ENCODE measurements at regions not wholly inside any gene's neighbourhood (a gene's known extent, or its start where the extent isn't known, plus 50 kb on each side); places are given as distances from the start of the nearest gene placed in this dataset.

DNA sequence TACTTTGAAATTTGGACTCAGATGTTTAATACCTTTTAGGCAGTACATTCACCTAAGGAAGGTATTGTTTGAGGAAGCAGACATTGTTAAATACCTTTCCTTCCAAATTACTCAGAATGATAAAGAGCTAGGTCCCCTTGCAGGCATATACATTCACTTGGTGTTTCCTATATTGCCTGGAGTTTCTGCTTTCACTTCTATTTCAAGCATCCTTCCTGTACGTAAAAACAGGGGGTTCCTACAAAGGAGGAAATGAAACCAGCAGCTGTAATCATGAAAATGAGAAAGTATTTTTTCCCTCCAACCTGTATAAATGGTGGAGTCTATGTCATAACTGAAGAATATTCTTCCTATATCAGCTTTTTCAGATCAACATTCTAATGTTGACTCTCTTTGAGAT, 90.4 kb upstream of the RASGEF1B start (continued):
- TF ChIP-seq, protein P1, sequence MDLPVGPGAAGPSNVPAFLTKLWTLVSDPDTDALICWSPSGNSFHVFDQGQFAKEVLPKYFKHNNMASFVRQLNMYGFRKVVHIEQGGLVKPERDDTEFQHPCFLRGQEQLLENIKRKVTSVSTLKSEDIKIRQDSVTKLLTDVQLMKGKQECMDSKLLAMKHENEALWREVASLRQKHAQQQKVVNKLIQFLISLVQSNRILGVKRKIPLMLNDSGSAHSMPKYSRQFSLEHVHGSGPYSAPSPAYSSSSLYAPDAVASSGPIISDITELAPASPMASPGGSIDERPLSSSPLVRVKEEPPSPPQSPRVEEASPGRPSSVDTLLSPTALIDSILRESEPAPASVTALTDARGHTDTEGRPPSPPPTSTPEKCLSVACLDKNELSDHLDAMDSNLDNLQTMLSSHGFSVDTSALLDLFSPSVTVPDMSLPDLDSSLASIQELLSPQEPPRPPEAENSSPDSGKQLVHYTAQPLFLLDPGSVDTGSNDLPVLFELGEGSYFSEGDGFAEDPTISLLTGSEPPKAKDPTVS (IDR thresholded peaks at IDR 0.05; ENCODE audit: low read depth, low read length) = no peak
- TF ChIP-seq, protein P2, sequence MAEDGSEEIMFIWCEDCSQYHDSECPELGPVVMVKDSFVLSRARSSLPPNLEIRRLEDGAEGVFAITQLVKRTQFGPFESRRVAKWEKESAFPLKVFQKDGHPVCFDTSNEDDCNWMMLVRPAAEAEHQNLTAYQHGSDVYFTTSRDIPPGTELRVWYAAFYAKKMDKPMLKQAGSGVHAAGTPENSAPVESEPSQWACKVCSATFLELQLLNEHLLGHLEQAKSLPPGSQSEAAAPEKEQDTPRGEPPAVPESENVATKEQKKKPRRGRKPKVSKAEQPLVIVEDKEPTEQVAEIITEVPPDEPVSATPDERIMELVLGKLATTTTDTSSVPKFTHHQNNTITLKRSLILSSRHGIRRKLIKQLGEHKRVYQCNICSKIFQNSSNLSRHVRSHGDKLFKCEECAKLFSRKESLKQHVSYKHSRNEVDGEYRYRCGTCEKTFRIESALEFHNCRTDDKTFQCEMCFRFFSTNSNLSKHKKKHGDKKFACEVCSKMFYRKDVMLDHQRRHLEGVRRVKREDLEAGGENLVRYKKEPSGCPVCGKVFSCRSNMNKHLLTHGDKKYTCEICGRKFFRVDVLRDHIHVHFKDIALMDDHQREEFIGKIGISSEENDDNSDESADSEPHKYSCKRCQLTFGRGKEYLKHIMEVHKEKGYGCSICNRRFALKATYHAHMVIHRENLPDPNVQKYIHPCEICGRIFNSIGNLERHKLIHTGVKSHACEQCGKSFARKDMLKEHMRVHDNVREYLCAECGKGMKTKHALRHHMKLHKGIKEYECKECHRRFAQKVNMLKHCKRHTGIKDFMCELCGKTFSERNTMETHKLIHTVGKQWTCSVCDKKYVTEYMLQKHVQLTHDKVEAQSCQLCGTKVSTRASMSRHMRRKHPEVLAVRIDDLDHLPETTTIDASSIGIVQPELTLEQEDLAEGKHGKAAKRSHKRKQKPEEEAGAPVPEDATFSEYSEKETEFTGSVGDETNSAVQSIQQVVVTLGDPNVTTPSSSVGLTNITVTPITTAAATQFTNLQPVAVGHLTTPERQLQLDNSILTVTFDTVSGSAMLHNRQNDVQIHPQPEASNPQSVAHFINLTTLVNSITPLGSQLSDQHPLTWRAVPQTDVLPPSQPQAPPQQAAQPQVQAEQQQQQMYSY (CRISPR knock-in tag; IDR thresholded peaks at IDR 0.05) = no peak
- no peak for TF ChIP-seq CBFB (IDR thresholded peaks at IDR 0.05; ENCODE audit: low read depth)
- TF ChIP-seq PBX3 (IDR thresholded peaks at IDR 0.05; ENCODE audit: insufficient replicate concordance, low read depth, low read length) = no peak
- no peak for TF ChIP-seq SIN3A (IDR thresholded peaks at IDR 0.05; ENCODE audit: low read depth, low read length)
- no peak for TF ChIP-seq MXI1 (IDR thresholded peaks at IDR 0.05; ENCODE audit: low read depth, low read length)
- peak; percentile 69 for TF ChIP-seq CREB1 (IDR thresholded peaks at IDR 0.05; ENCODE audit: low read depth)
- no peak for TF ChIP-seq SMARCA5 (IDR thresholded peaks at IDR 0.05)
- TF ChIP-seq MEF2A (IDR thresholded peaks at IDR 0.05; ENCODE audit: insufficient read depth, low read depth, low read length) = peak; percentile 94
- TF ChIP-seq CTCF (IDR thresholded peaks at IDR 0.05 in 2 of 3, conservative IDR thresholded peaks at IDR 0.05 in 1 of 3; ENCODE audit: control insufficient read depth in 2 of 3, extremely low read depth in 1 of 3, insufficient read depth in 1 of 3, low read depth in 3 of 3, low read length in 3 of 3) = no peak
- no peak for TF ChIP-seq TCF12 (IDR thresholded peaks at IDR 0.05; ENCODE audit: low read depth, low read length)
- no peak for TF ChIP-seq ZNF24 (IDR thresholded peaks at IDR 0.05)
- no peak for TF ChIP-seq CHD1 (IDR thresholded peaks at IDR 0.05; ENCODE audit: low read depth, low read length)
- TF ChIP-seq EP300 (IDR thresholded peaks at IDR 0.05; ENCODE audit: borderline replicate concordance in 1 of 2, control insufficient read depth in 1 of 2, low read depth in 2 of 2, low read length in 2 of 2) = peak; percentile 74 to 82
- no peak for TF ChIP-seq PKNOX1 (IDR thresholded peaks at IDR 0.05)
- no peak for TF ChIP-seq TARDBP (IDR thresholded peaks at IDR 0.05; ENCODE audit: borderline replicate concordance)
- peak; percentile 77 for TF ChIP-seq JUNB (IDR thresholded peaks at IDR 0.05)
- no peak for TF ChIP-seq BRCA1 (IDR thresholded peaks at IDR 0.05; ENCODE audit: low read depth, low read length)
- TF ChIP-seq NR2F1 (conservative IDR thresholded peaks at IDR 0.05) = no peak
- no peak for TF ChIP-seq ZSCAN29 (IDR thresholded peaks at IDR 0.05)
- 0 out of 2 replicates have a peak, but pooled peaks have one; percentile 34 for TF ChIP-seq MTA3 (IDR thresholded peaks at IDR 0.05; ENCODE audit: borderline replicate concordance, low read length)
- no peak for TF ChIP-seq RFX5 (IDR thresholded peaks at IDR 0.05; ENCODE audit: low read depth, low read length)
- peak; percentile 36; the same call in 1 of the 2 replicates for TF ChIP-seq GABPA (IDR thresholded peaks at IDR 0.05; ENCODE audit: low read depth)
- peak; percentile 33 for TF ChIP-seq RELA (IDR thresholded peaks at IDR 0.05; ENCODE audit: borderline replicate concordance, partially characterized antibody)

Data from GM12878 (cell line).